ENCODE measurements at regions not wholly inside any gene's neighbourhood (a gene's known extent, or its start where the extent isn't known, plus 50 kb on each side); places are given as distances from the start of the nearest gene placed in this dataset.

GRCh38 chr20:56976336-56976735, 290.1 kb downstream of the BMP7 start (continued):
- TF ChIP-seq ATF3 (IDR thresholded peaks at IDR 0.05; ENCODE audit: borderline replicate concordance, extremely low read depth, low read depth, low read length) = no peak
- no peak for TF ChIP-seq NFXL1 (IDR thresholded peaks at IDR 0.05; ENCODE audit: borderline replicate concordance)
- TF ChIP-seq USF2 (IDR thresholded peaks at IDR 0.05; ENCODE audit: borderline replicate concordance, low read depth, low read length) = no peak
- TF ChIP-seq TBL1XR1 (IDR thresholded peaks at IDR 0.05; ENCODE audit: low read depth, low read length) = no peak
- TF ChIP-seq SMC3 (IDR thresholded peaks at IDR 0.05; ENCODE audit: borderline replicate concordance, low read length) = no peak

GRCh38 chr20:56978475-56978874, 288.0 kb downstream of the BMP7 start:
- H3K4me3 ChIP-seq = no peak overlapping the region
- no peaks in the 10 kb centered on the region; a peak in 1 of 4 replicates for H3K27me3 ChIP-seq (replicated peaks in 1 of 2; ENCODE audit: control insufficient read depth in 2 of 2, insufficient read depth in 2 of 2, low read length in 1 of 2)
- CTCF ChIA-PET = no interaction called here
- DNase-seq (ENCODE audit: low read depth, low spot score) = no peak
- TF ChIP-seq EP300 (IDR thresholded peaks at IDR 0.05; ENCODE audit: borderline replicate concordance in 1 of 2, control insufficient read depth in 1 of 2, low read depth in 2 of 2, low read length in 2 of 2) = no peak
- TF ChIP-seq RAD21 (IDR thresholded peaks at IDR 0.05; ENCODE audit: insufficient read depth, low read depth, low read length) = no peak
- TF ChIP-seq IRF5 (IDR thresholded peaks at IDR 0.05; ENCODE audit: borderline replicate concordance) = no peak
- no peak for TF ChIP-seq POLR2AphosphoS2 (IDR thresholded peaks at IDR 0.05; ENCODE audit: low read depth, low read length)
- TF ChIP-seq CREB1 (IDR thresholded peaks at IDR 0.05; ENCODE audit: low read depth) = no peak
- POLR2A ChIA-PET = no interaction called here
- no peak overlapping the region for H3K4me2 ChIP-seq (ENCODE audit: control insufficient read depth, insufficient read depth)
- no TSS peak for BruUV-seq (replicated peaks)
- SMC1A ChIA-PET (ENCODE audit: uncharacterized antibody, unreplicated experiment) = no interaction called here
- ATAC-seq = no peak
- FAIRE-seq = no peak
- H2AFZ ChIP-seq (ENCODE audit: control insufficient read depth, low read depth, low read length) = no peak overlapping the region
- H4K20me1 ChIP-seq (ENCODE audit: control insufficient read depth, insufficient read depth) = no peaks in the 10 kb centered on the region
- no peak overlapping the region for H3K9ac ChIP-seq (ENCODE audit: control insufficient read depth, insufficient read depth, low read length)
- no peaks in the 10 kb centered on the region for H3K9me3 ChIP-seq (replicated peaks; ENCODE audit: control insufficient read depth, insufficient read depth, low read length)
- H3K36me3 ChIP-seq (ENCODE audit: control insufficient read depth in 2 of 2, insufficient read depth in 2 of 2, low read length in 1 of 2) = no peaks in the 10 kb centered on the region
- no peak overlapping the region for H3K27ac ChIP-seq (ENCODE audit: control insufficient read depth, insufficient read depth)
- no peaks in the 10 kb centered on the region for H3K4me1 ChIP-seq (ENCODE audit: control insufficient read depth, insufficient read depth, low read length)
- H3K79me2 ChIP-seq (ENCODE audit: control insufficient read depth, insufficient read depth, low read length) = no peaks in the 10 kb centered on the region
- 46% methylated on average over 13 of the region's 13 CpGs for WGBS (ENCODE audit: insufficient coverage, insufficient replicate concordance, low lambda C conversion rate, missing lambda C conversion rate)
- RAD21 ChIA-PET (ENCODE audit: unreplicated experiment) = no interaction called here
- in situ Hi-C loops (cut with MboI) (loop anchor here (5.0 kb wide), 1 partner anchor 431 kb away; no protein-coding TSS in a partner anchor), intact Hi-C loops (cut with micrococcal nuclease; ENCODE audit: unreplicated experiment) (no loop called here)
